GM19023 (cell line): ENCODE measurements at regions not wholly inside any gene's neighbourhood (a gene's known extent, or its start where the extent isn't known, plus 50 kb on each side); places are given as distances from the start of the nearest gene placed in this dataset.

Source experiments
- ATAC-seq: cut with Tn5 transposase; IDR thresholded peaks from one replicate; pipeline ENCODE4 v1.9.1; 2021; ENCODE audit warnings: mild to moderate bottlenecking, moderate library complexity; ENCODE audit not compliant: unreplicated experiment

DNA sequence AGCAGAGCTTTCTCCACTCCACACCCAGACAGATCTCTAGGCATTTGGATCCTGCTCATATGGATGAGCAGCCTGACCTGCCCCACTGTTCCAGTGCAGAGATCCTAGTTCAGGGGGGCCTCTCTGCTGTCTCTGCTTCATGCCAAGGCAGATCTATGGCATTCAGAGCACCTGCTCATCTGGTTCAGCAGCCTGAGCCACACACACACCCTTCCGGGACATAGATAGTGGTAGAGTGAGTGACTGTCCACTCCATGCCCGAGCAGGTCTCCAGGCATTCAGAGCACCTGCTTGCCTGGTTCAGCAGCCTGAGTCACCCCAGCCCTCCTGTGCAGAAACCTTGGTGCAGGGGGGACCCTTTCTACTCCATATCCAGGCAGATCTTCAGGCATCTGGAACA is 54.3 kb upstream of the ZNF800 start:
- no peak for ATAC-seq
